ENCODE measurements at regions not wholly inside any gene's neighbourhood (a gene's known extent, or its start where the extent isn't known, plus 50 kb on each side); places are given as distances from the start of the nearest gene placed in this dataset.

GRCh38 chr5:173833196-173833985 is 54.8 kb upstream of the CPEB4 start:
- no peak for DNase-seq (ENCODE audit: low spot score)

GRCh38 chr5:173834071-173834771 is 53.9 kb upstream of the CPEB4 start:
- no peak for DNase-seq (ENCODE audit: low spot score)

GRCh38 chr5:173835131-173835530 is 53.0 kb upstream of the CPEB4 start:
- DNase-seq (ENCODE audit: low spot score), result no peak

- DNase-seq (ENCODE audit: low spot score), result no peak
Measured at GRCh38 chr5:173835661-173836060, 52.5 kb upstream of the CPEB4 start.

GRCh38 chr5:173837654-173838053 is 50.5 kb upstream of the CPEB4 start:
- no peak for DNase-seq (ENCODE audit: low spot score)

Measured in left forelimb (tissue), 1 donor.